H1 (cell line): ENCODE measurements at regions not wholly inside any gene's neighbourhood (a gene's known extent, or its start where the extent isn't known, plus 50 kb on each side); places are given as distances from the start of the nearest gene placed in this dataset.

ENCODE experiments used
- CTCF ChIP-seq, 3 experiments: IDR thresholded peaks; 1 replicate in 2 of 3; 2 replicates in 1 of 3; pipeline versions ENCODE4 v1.5.1 to v1.6.1; 2011; ENCODE audit warnings: low read length in 3 of 3, mild to moderate bottlenecking in 3 of 3, inconsistent platforms in 2 of 3, low read depth in 1 of 3, moderate library complexity in 1 of 3; ENCODE audit not compliant: insufficient read depth in 1 of 3; ENCODE audit errors: control extremely low read depth in 1 of 3
- FOSL1 ChIP-seq: IDR thresholded peaks from 2 replicates; pipeline ENCODE4 v1.6.1; 2011; ENCODE audit warnings: mild to moderate bottlenecking, low read depth, low read length, moderate library complexity; ENCODE audit not compliant: insufficient read depth
- GTF2F1 ChIP-seq: IDR thresholded peaks from 2 replicates; pipeline ENCODE4 v1.6.1; 2012; ENCODE audit warnings: low read depth, low read length, improper control_type of control experiment, borderline replicate concordance
- KDM1A ChIP-seq: fragments of 200-600, 300-600 bp; sonication (generic); IDR thresholded peaks from 2 replicates; pipeline ENCODE4 v1.7.1; 2016; ENCODE audit warnings: mild to moderate bottlenecking, low read length, borderline replicate concordance
- NRF1 ChIP-seq: IDR thresholded peaks from 2 replicates; pipeline ENCODE4 v1.6.1; 2011; ENCODE audit warnings: mild to moderate bottlenecking, low read depth, low read length, improper control_type of control experiment
- POLR2A ChIP-seq, 2 experiments: IDR thresholded peaks; 1 replicate in 1 of 2; 2 replicates in 1 of 2; pipeline ENCODE4 v1.6.1; 2011; ENCODE audit warnings: low read depth in 2 of 2, low read length in 2 of 2, mild to moderate bottlenecking in 2 of 2; ENCODE audit errors: control extremely low read depth in 1 of 2
- RAD21 ChIP-seq, 2 experiments: IDR thresholded peaks in 1 of 2; conservative IDR thresholded peaks in 1 of 2; 2 replicates each; pipeline ENCODE4 v1.6.1; 2011; ENCODE audit warnings: low read depth in 2 of 2, low read length in 2 of 2, improper control_type of control experiment in 1 of 2, inconsistent platforms in 1 of 2, mild to moderate bottlenecking in 1 of 2, moderate library complexity in 1 of 2
- SIN3A ChIP-seq, 2 experiments: IDR thresholded peaks in 1 of 2; conservative IDR thresholded peaks in 1 of 2; 2 replicates each; pipeline ENCODE4 v1.6.1; 2011 to 2012; ENCODE audit warnings: low read length in 2 of 2, improper control_type of control experiment in 1 of 2, low read depth in 1 of 2, mild to moderate bottlenecking in 1 of 2
- SP1 ChIP-seq: IDR thresholded peaks from 2 replicates; pipeline ENCODE4 v1.6.1; 2011; ENCODE audit warnings: low read depth, low read length
- SRF ChIP-seq: IDR thresholded peaks from 2 replicates; pipeline ENCODE4 v1.6.1; 2011; ENCODE audit warnings: mild to moderate bottlenecking, low read depth, low read length, moderate library complexity
- YY1 ChIP-seq: IDR thresholded peaks from 2 replicates; pipeline ENCODE4 v1.6.1; 2011; ENCODE audit warnings: low read depth, mild to moderate bottlenecking, low read length
- ZNF274 ChIP-seq: IDR thresholded peaks from 2 replicates; pipeline ENCODE4 v1.7.0; 2012; ENCODE audit warnings: low read length, borderline replicate concordance; ENCODE audit errors: extremely low read depth
- TF ChIP-seq, protein P1 (sequence below): IDR thresholded peaks from 2 replicates; pipeline ENCODE4 v1.6.1; 2012; ENCODE audit warnings: inconsistent platforms

DNA sequence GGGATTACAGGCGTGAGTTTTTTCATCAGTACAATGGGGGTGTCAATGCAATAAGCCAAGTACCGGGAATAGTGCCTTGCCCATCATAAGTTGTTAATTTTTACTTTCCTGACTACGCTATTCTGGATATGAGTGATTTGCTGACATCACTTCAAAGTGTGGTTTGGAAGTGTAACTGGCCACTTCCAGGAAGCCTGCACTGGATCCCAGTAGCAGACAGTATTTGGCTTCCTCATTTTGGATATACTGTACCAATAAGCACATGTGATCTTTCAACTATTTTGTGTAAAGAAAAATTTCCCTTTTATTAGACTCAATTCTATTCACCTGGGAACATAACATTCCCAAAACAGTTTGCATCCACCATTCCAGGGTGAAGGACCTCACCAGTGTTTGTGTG lies 417.7 kb upstream of the KLF4 start:
- TF ChIP-seq GTF2F1, result no peak
- TF ChIP-seq POLR2A (IDR thresholded peaks at IDR 0.05; ENCODE audit: control extremely low read depth in 1 of 2, low read depth in 2 of 2, low read length in 2 of 2), result no peak
- TF ChIP-seq, protein P1, sequence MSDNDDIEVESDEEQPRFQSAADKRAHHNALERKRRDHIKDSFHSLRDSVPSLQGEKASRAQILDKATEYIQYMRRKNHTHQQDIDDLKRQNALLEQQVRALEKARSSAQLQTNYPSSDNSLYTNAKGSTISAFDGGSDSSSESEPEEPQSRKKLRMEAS, result no peak
- no peak for TF ChIP-seq FOSL1
- no peak for TF ChIP-seq SP1
- TF ChIP-seq CTCF (IDR thresholded peaks at IDR 0.05; ENCODE audit: control extremely low read depth in 1 of 3, insufficient read depth in 1 of 3, low read depth in 1 of 3, low read length in 3 of 3), result no peak
- no peak for TF ChIP-seq ZNF274
- TF ChIP-seq SRF, result no peak
- no peak for TF ChIP-seq KDM1A
- TF ChIP-seq SIN3A (conservative IDR thresholded peaks at IDR 0.05 in 1 of 2, IDR thresholded peaks at IDR 0.05 in 1 of 2; ENCODE audit: low read depth in 1 of 2, low read length in 2 of 2), result no peak
- no peak for TF ChIP-seq YY1
- no peak for TF ChIP-seq NRF1
- no peak for TF ChIP-seq RAD21 (IDR thresholded peaks at IDR 0.05 in 1 of 2, conservative IDR thresholded peaks at IDR 0.05 in 1 of 2; ENCODE audit: low read depth in 2 of 2, low read length in 2 of 2)
